ENCODE measurements at regions not wholly inside any gene's neighbourhood (a gene's known extent, or its start where the extent isn't known, plus 50 kb on each side); places are given as distances from the start of the nearest gene placed in this dataset.
A peak's percentile ranks its signal among the peaks of the same experiment; 100 is the strongest.
"Not testable (repeated sequence)": the region's sequence is repeated elsewhere in the genome, so short reads cannot be mapped to it uniquely, and the experiment has no call there.

- ATAC-seq (peak; percentile 48 to 69), DNase-seq (peak; percentile 20)
- H3K36me3 Mint-ChIP-seq (ENCODE audit: insufficient read depth) = no peaks in the 10 kb centered on the region
- H3K9me3 Mint-ChIP-seq = no peaks in the 10 kb centered on the region
- no peak overlapping the region for H3K4me3 Mint-ChIP-seq
- H3K4me1 Mint-ChIP-seq (ENCODE audit: low read depth) = peaks cover 23% of the 10 kb centered on the region
- no peaks in the 10 kb centered on the region for H3K27me3 Mint-ChIP-seq (ENCODE audit: low read depth)
These were observed 81.5 kb upstream of the EGFL6 start for GRCh38 chrX:13487731-13488505.

GRCh38 chrX:13485167-13485566 is 84.2 kb upstream of the EGFL6 start:
- ATAC-seq = no peak
- H3K4me3 Mint-ChIP-seq = no peak overlapping the region
- H3K9me3 Mint-ChIP-seq = no peaks in the 10 kb centered on the region
- no peaks in the 10 kb centered on the region for H3K27me3 Mint-ChIP-seq (ENCODE audit: low read depth)
- peaks cover 23% of the 10 kb centered on the region for H3K4me1 Mint-ChIP-seq (ENCODE audit: low read depth)
- DNase-seq = no peak
- H3K36me3 Mint-ChIP-seq (ENCODE audit: insufficient read depth) = no peaks in the 10 kb centered on the region

- H3K9me3 Mint-ChIP-seq = no peaks in the 10 kb centered on the region
- ATAC-seq = peak in 1 of 2 donors; percentile 35
- no peak for DNase-seq
- H3K4me1 Mint-ChIP-seq (ENCODE audit: low read depth) = peaks cover 23% of the 10 kb centered on the region
- H3K4me3 Mint-ChIP-seq = no peak overlapping the region
- no peaks in the 10 kb centered on the region for H3K36me3 Mint-ChIP-seq (ENCODE audit: insufficient read depth)
- H3K27me3 Mint-ChIP-seq (ENCODE audit: low read depth) = no peaks in the 10 kb centered on the region
These were observed 85.6 kb upstream of the EGFL6 start for GRCh38 chrX:13483773-13484172.

- no peak for DNase-seq
- Mint-ChIP-seq H3K27me3 (ENCODE audit: low read depth) (no peaks in the 10 kb centered on the region), H3K4me1 (ENCODE audit: low read depth) (peaks cover 20% of the 10 kb centered on the region), H3K4me3 (no peak overlapping the region), H3K9me3 (no peaks in the 10 kb centered on the region), H3K36me3 (ENCODE audit: insufficient read depth) (no peaks in the 10 kb centered on the region)
- no peak for ATAC-seq
These were observed 86.5 kb upstream of the EGFL6 start for GRCh38 chrX:13482746-13483541.

GRCh38 chrX:13480780-13481179 is 88.6 kb upstream of the EGFL6 start:
- ATAC-seq; H3K4me1 Mint-ChIP-seq (ENCODE audit: low read depth); H3K36me3 Mint-ChIP-seq (ENCODE audit: insufficient read depth); H3K4me3 Mint-ChIP-seq; DNase-seq; H3K27me3 Mint-ChIP-seq (ENCODE audit: low read depth); H3K9me3 Mint-ChIP-seq: not testable (repeated sequence)

GRCh38 chrX:13479452-13479813 is 90.0 kb upstream of the EGFL6 start:
- ATAC-seq = no peak

GRCh38 chrX:13478740-13479451 is 90.5 kb upstream of the EGFL6 start:
- H3K9me3 Mint-ChIP-seq = no peaks in the 10 kb centered on the region
- H3K27me3 Mint-ChIP-seq (ENCODE audit: low read depth) = no peaks in the 10 kb centered on the region
- no peak for DNase-seq
- no peak overlapping the region for H3K4me3 Mint-ChIP-seq
- no peaks in the 10 kb centered on the region for H3K36me3 Mint-ChIP-seq (ENCODE audit: insufficient read depth)
- ATAC-seq = no peak
- H3K4me1 Mint-ChIP-seq (ENCODE audit: low read depth) = peaks cover 14% of the 10 kb centered on the region

More at GRCh38 chrX:13479452-13479813, 90.0 kb upstream of the EGFL6 start:
- Mint-ChIP-seq H3K27me3 (ENCODE audit: low read depth) (no peaks in the 10 kb centered on the region), H3K4me1 (ENCODE audit: low read depth) (peaks cover 9% of the 10 kb centered on the region), H3K4me3 (no peak overlapping the region), H3K9me3 (no peaks in the 10 kb centered on the region), H3K36me3 (ENCODE audit: insufficient read depth) (no peaks in the 10 kb centered on the region)
- DNase-seq = no peak

- Mint-ChIP-seq H3K4me1 (ENCODE audit: low read depth) (peaks cover 21% of the 10 kb centered on the region), H3K9me3 (no peaks in the 10 kb centered on the region), H3K27me3 (ENCODE audit: low read depth) (no peaks in the 10 kb centered on the region), H3K4me3 (no peak overlapping the region), H3K36me3 (ENCODE audit: insufficient read depth) (no peaks in the 10 kb centered on the region)
- ATAC-seq (no peak), DNase-seq (no peak)
These were observed 93.0 kb upstream of the EGFL6 start for GRCh38 chrX:13476384-13476783.

- H3K36me3 Mint-ChIP-seq (ENCODE audit: insufficient read depth) = no peaks in the 10 kb centered on the region
- no peaks in the 10 kb centered on the region for H3K9me3 Mint-ChIP-seq
- peak overlapping the region; percentile 65 for H3K4me3 Mint-ChIP-seq
- H3K4me1 Mint-ChIP-seq (ENCODE audit: low read depth) = peaks cover 26% of the 10 kb centered on the region
- DNase-seq (no peak), ATAC-seq (peak; percentile 51 to 61)
- no peaks in the 10 kb centered on the region for H3K27me3 Mint-ChIP-seq (ENCODE audit: low read depth)
These were observed 95.3 kb upstream of the EGFL6 start for GRCh38 chrX:13474164-13474516.

- Mint-ChIP-seq H3K4me1 (ENCODE audit: low read depth) (peaks cover 26% of the 10 kb centered on the region), H3K4me3 (peak overlapping the region; percentile 65), H3K36me3 (ENCODE audit: insufficient read depth) (no peaks in the 10 kb centered on the region), H3K27me3 (ENCODE audit: low read depth) (no peaks in the 10 kb centered on the region), H3K9me3 (no peaks in the 10 kb centered on the region)
- peak; percentile 14 to 41 for ATAC-seq
- DNase-seq = no peak
These were observed 95.8 kb upstream of the EGFL6 start for GRCh38 chrX:13473442-13474163.

GRCh38 chrX:13472975-13473374 is 96.4 kb upstream of the EGFL6 start:
- Mint-ChIP-seq H3K9me3 (no peaks in the 10 kb centered on the region), H3K27me3 (ENCODE audit: low read depth) (no peaks in the 10 kb centered on the region), H3K4me1 (ENCODE audit: low read depth) (peaks cover 26% of the 10 kb centered on the region), H3K4me3 (no peak overlapping the region), H3K36me3 (ENCODE audit: insufficient read depth) (no peaks in the 10 kb centered on the region)
- no peak for DNase-seq
- ATAC-seq = no peak

GRCh38 chrX:13471269-13471668 is 98.1 kb upstream of the EGFL6 start:
- DNase-seq = no peak
- no peaks in the 10 kb centered on the region for H3K9me3 Mint-ChIP-seq
- no peak overlapping the region for H3K4me3 Mint-ChIP-seq
- no peaks in the 10 kb centered on the region for H3K36me3 Mint-ChIP-seq (ENCODE audit: insufficient read depth)
- no peaks in the 10 kb centered on the region for H3K27me3 Mint-ChIP-seq (ENCODE audit: low read depth)
- H3K4me1 Mint-ChIP-seq (ENCODE audit: low read depth) = peaks cover 26% of the 10 kb centered on the region
- ATAC-seq = no peak

GRCh38 chrX:13470685-13470977 is 98.8 kb upstream of the EGFL6 start:
- H3K4me3 Mint-ChIP-seq = no peak overlapping the region
- DNase-seq (no peak), ATAC-seq (no peak)
- H3K27me3 Mint-ChIP-seq (ENCODE audit: low read depth) = no peaks in the 10 kb centered on the region
- H3K9me3 Mint-ChIP-seq = no peaks in the 10 kb centered on the region
- no peaks in the 10 kb centered on the region for H3K36me3 Mint-ChIP-seq (ENCODE audit: insufficient read depth)
- H3K4me1 Mint-ChIP-seq (ENCODE audit: low read depth) = peaks cover 26% of the 10 kb centered on the region

GRCh38 chrX:13469963-13470684 is 99.3 kb upstream of the EGFL6 start:
- Mint-ChIP-seq H3K36me3 (ENCODE audit: insufficient read depth) (no peaks in the 10 kb centered on the region), H3K27me3 (ENCODE audit: low read depth) (no peaks in the 10 kb centered on the region), H3K9me3 (no peaks in the 10 kb centered on the region), H3K4me1 (ENCODE audit: low read depth) (peaks cover 26% of the 10 kb centered on the region), H3K4me3 (no peak overlapping the region)
- no peak for ATAC-seq
- DNase-seq = no peak

Measured in activated T-cell treated with anti-CD3 and anti-CD28 coated beads, Interleukin-2, amount 50 U/mL, for 4 hours (primary cell).